Brain microvascular endothelial cell (primary cell): ENCODE measurements at regions not wholly inside any gene's neighbourhood (a gene's known extent, or its start where the extent isn't known, plus 50 kb on each side); places are given as distances from the start of the nearest gene placed in this dataset.

Experiments
- DNase-seq: peaks from one replicate; pipeline ENCODE4 v3.0.0-alpha.2; 2020
- H3K27ac ChIP-seq: fragments of 250-450 bp; sonication (Bioruptor Pico); 2 replicates; pipeline ENCODE4 v1.5.1; 2020; ENCODE audit warnings: mild to moderate bottlenecking, moderate library complexity
- H3K27me3 ChIP-seq: fragments of 250-450 bp; sonication (Bioruptor Pico); replicated peaks from 2 replicates; pipeline ENCODE4 v1.5.1; 2020; ENCODE audit warnings: mild to moderate bottlenecking
- H3K36me3 ChIP-seq: fragments of 250-450 bp; sonication (Bioruptor Pico); replicated peaks from 2 replicates; pipeline ENCODE4 v1.5.1; 2020; ENCODE audit warnings: mild to moderate bottlenecking
- H3K4me3 ChIP-seq: 2 replicates; pipeline ENCODE4 v1.5.1; 2011; ENCODE audit warnings: low read depth, mild to moderate bottlenecking, control low read depth, low read length, moderate library complexity
- in situ Hi-C: cut with HindIII; loops from 2 replicates; pipeline ENCODE4 v1.10.0; 2017; ENCODE audit warnings: low sequenced_read_pairs, low pct_ligation_motif_present
- TF ChIP-seq, protein P1 (sequence below): IDR thresholded peaks from 2 replicates; pipeline ENCODE4 v1.5.1; 2011; ENCODE audit warnings: low read depth, mild to moderate bottlenecking, moderate library complexity, low read length, control low read depth, inconsistent platforms; ENCODE audit errors: missing control alignments

DNA sequence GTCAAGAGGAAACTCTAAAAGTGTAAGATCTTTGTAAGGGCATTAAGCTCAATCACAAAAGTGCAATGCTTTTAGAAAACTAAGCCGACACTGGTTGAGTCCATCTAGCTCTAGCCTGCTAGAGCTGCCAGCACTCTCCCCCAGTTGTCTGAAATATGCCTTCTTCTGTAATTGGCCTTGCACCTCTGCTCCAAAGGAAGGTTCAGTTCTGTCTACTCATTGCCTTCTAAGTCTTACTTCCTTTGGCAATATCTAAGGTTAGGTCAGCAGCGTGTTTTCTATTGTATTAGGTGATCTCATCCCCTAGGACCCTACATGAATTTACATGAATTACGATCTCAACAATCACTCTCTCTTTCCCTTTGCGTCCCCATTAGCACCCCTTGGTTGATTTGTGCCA, 378.6 kb downstream of the CBLN4 start:
- no peaks in the 10 kb centered on the region for H3K36me3 ChIP-seq
- H3K4me3 ChIP-seq: no peak overlapping the region
- in situ Hi-C loops: no loop called here
- H3K27ac ChIP-seq: no peak overlapping the region
- no peaks in the 10 kb centered on the region for H3K27me3 ChIP-seq
- DNase-seq: no peak
- TF ChIP-seq, protein P1, sequence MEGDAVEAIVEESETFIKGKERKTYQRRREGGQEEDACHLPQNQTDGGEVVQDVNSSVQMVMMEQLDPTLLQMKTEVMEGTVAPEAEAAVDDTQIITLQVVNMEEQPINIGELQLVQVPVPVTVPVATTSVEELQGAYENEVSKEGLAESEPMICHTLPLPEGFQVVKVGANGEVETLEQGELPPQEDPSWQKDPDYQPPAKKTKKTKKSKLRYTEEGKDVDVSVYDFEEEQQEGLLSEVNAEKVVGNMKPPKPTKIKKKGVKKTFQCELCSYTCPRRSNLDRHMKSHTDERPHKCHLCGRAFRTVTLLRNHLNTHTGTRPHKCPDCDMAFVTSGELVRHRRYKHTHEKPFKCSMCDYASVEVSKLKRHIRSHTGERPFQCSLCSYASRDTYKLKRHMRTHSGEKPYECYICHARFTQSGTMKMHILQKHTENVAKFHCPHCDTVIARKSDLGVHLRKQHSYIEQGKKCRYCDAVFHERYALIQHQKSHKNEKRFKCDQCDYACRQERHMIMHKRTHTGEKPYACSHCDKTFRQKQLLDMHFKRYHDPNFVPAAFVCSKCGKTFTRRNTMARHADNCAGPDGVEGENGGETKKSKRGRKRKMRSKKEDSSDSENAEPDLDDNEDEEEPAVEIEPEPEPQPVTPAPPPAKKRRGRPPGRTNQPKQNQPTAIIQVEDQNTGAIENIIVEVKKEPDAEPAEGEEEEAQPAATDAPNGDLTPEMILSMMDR: no peak

DNA sequence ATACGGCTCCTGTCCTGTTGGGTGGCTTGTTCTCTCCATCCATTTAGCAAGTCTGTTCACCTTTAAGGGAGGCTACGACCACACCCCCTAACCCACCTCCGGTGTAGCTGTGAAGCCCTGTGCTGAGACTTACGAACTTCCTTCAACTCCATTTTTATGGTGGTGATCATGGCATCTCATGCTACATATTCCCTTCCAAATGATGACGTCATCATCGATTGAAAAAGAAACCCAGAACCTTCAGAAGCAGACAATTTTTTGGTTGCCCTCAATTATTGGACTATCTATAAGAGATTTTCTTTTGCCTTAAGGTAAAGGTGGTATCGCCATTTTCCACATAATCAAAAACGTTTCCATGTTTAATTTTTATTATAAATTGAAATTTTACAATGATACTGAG, 389.0 kb downstream of the CBLN4 start:
- Histone ChIP-seq H3K27ac (no peak overlapping the region), H3K36me3 (no peaks in the 10 kb centered on the region), H3K27me3 (no peaks in the 10 kb centered on the region), H3K4me3 (no peak overlapping the region)
- TF ChIP-seq, protein P1: no peak
- no peak for DNase-seq
- in situ Hi-C loops: no loop called here

DNA sequence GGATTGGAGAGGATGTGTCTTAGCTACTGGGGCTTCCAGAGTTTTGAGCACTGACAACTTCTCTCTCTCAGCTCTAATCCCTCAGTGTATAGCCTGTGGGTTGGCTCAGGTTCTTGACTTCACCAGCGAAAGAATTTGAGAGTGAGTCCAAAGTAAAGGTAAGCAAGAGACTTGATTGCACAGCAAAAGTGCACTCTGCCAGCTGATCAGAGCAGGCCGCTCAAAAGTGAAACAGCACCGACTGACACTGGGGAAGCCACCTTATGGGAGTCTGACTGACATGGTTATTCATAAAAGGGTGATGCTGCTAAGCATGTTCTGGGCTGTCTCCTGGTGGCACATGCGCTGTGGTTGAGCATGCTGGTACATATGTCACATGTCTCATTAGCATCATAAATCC, 389.5 kb downstream of the CBLN4 start:
- TF ChIP-seq, protein P1: no peak
- Histone ChIP-seq H3K4me3 (no peak overlapping the region), H3K27me3 (no peaks in the 10 kb centered on the region), H3K36me3 (no peaks in the 10 kb centered on the region), H3K27ac (no peak overlapping the region)
- in situ Hi-C loops: no loop called here
- no peak for DNase-seq

DNA sequence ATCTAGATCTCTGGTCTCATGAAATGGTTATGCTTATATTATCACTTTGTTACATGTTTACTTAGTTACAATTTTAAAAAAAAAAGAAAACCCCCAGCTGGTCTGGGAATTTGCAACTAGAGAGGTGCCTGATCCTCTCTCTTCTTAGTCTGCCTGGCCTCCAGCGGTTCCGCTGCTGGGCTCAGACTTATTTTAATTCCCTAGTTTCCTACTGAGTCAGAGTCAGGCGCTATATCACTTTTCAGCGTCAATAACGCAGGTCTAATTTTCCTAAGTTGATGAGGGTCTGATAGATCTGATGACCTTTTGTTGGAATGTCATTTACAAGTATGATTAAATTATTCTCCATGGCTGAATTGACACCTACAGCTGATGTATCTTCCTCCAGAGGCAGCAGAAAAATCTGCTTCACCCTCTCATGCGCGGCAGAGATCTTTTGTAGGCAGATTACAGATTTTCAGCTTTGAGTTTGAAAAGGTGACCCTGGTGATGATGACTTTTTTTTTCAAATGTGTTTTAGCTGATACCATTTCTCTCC, 391.0 kb downstream of the CBLN4 start:
- in situ Hi-C loops: no loop called here
- H3K4me3 ChIP-seq: no peak overlapping the region
- no peak overlapping the region for H3K27ac ChIP-seq
- H3K27me3 ChIP-seq: no peaks in the 10 kb centered on the region
- DNase-seq: no peak
- TF ChIP-seq, protein P1: no peak
- no peaks in the 10 kb centered on the region for H3K36me3 ChIP-seq

DNA sequence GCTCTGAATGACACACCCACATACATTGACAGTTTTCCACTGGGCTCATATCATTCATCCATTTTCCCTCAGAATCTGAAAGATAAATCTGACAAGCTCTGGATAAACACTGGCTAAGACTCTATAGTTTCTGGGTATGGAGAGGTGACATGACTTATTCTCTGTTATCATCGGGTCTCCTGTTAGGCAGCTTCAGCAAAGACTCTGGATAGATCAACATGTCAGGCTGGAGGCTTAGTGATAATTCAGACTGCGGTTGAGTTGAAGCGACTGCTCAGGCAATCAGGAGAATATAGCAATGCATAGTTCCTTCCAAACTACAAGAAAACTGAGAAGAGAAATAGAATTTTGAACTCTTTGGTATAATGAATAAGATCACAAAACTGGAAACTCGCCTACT, 394.6 kb downstream of the CBLN4 start:
- in situ Hi-C loops: no loop called here
- Histone ChIP-seq H3K27ac (no peak overlapping the region), H3K4me3 (no peak overlapping the region), H3K36me3 (no peaks in the 10 kb centered on the region), H3K27me3 (no peaks in the 10 kb centered on the region)
- no peak for DNase-seq
- TF ChIP-seq, protein P1: no peak

DNA sequence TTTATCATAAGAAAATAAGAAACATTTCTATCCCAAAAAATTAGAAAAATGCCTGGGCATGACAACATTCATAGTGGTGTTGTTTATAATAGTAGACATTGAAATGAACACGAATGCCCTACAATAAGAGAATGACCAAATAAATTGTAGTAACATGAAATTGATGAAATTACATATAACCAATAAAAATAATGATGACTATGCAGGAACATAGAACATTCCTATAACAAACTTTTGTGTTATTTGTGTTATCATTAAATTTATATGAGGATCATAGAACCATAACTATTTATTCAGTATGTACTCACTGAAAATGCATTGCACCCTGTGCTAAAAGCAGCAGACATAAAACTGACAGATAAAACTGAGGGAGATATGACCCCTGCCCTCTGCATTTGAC, 399.7 kb downstream of the CBLN4 start:
- DNase-seq: no peak
- no peak overlapping the region for H3K27ac ChIP-seq
- in situ Hi-C loops: no loop called here
- no peak overlapping the region for H3K4me3 ChIP-seq
- TF ChIP-seq, protein P1: no peak
- no peaks in the 10 kb centered on the region for H3K27me3 ChIP-seq
- H3K36me3 ChIP-seq: no peaks in the 10 kb centered on the region
